ENCODE measurements at regions not wholly inside any gene's neighbourhood (a gene's known extent, or its start where the extent isn't known, plus 50 kb on each side); places are given as distances from the start of the nearest gene placed in this dataset.

DNA sequence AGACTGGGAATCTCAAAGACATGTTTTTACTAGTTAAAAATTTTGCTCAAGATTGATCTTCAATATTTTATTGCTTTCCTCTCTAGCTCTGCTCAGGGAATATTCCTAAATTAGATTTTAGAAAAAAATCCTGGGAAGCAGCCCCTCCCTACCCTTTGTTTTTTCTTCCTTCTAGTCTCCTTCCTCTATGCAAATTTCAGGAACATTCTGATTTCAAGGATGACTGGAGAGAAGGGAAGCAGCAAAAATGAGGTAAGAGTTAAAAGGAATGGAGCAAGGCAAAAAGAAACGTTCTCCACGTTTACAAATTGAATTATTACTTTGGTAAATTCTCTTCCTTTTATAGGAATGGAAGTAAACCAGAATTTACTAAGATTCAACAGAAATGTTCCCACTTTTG is 493.4 kb upstream of the TUSC1 start:
- Histone ChIP-seq H3K9ac (ENCODE audit: low read length in 2 of 2) (no peak overlapping the region), H3K4me3 (ENCODE audit: low read length in 2 of 2) (no peak overlapping the region), H3K27ac (ENCODE audit: low read length) (no peak overlapping the region), H3K27me3 (ENCODE audit: control insufficient read depth in 1 of 2, insufficient read depth in 2 of 2, low read length in 2 of 2) (no peaks in the 10 kb centered on the region), H3K4me1 (ENCODE audit: control insufficient read depth, insufficient read depth, low read length) (no peaks in the 10 kb centered on the region), H3K36me3 (ENCODE audit: control insufficient read depth in 2 of 2, insufficient read depth in 2 of 2, low read length in 2 of 2) (no peaks in the 10 kb centered on the region), H3K9me3 (ENCODE audit: control insufficient read depth in 2 of 2, low read length in 2 of 2) (no peaks in the 10 kb centered on the region)

DNA sequence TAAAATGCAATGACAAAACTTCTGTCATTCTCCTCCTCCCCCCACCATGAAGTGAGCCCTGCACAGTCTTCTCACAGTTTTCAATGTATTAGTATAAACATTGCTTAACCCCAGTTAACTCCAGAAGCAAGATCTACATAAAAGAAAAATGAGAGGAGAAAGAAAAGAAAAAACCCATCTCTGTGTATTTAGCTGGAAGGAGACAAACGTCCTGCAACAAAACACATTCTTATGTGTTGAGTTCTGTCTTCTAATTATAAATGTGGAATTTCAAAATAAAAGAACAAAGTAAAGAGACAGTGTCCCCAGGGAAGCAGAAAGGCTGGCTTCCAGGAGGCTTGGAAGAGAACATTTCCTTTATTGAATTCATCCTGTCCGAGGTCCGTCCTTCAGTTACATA is 491.9 kb upstream of the TUSC1 start:
- no peaks in the 10 kb centered on the region for H3K36me3 ChIP-seq (ENCODE audit: control insufficient read depth in 2 of 2, insufficient read depth in 2 of 2, low read length in 2 of 2)
- no peaks in the 10 kb centered on the region for H3K27me3 ChIP-seq (ENCODE audit: control insufficient read depth in 1 of 2, insufficient read depth in 2 of 2, low read length in 2 of 2)
- H3K9me3 ChIP-seq (ENCODE audit: control insufficient read depth in 2 of 2, low read length in 2 of 2) = no peaks in the 10 kb centered on the region
- H3K4me1 ChIP-seq (ENCODE audit: control insufficient read depth, insufficient read depth, low read length) = no peaks in the 10 kb centered on the region
- no peak overlapping the region for H3K9ac ChIP-seq (ENCODE audit: low read length in 2 of 2)
- no peak overlapping the region for H3K4me3 ChIP-seq (ENCODE audit: low read length in 2 of 2)
- no peak overlapping the region for H3K27ac ChIP-seq (ENCODE audit: low read length)

DNA sequence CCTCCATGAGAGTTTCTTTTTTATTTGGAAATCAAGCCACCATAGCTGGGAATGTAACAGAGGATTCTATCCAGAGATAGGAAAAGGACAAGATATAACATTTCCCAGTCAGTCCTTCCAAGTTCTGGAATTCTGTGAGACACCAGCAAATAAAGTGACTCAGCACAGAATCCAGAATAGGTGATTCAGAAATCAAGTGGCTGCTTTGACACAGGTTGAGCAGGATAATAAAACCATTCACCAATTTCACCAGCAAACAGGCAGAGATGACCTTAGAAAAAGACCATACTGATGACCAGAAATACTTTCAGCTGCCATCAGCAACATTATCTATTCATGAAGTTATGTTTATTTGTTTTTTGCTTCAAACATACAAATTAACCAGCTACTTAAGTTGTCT is 491.5 kb upstream of the TUSC1 start:
- Histone ChIP-seq H3K4me1 (ENCODE audit: control insufficient read depth, insufficient read depth, low read length) (no peaks in the 10 kb centered on the region), H3K27ac (ENCODE audit: low read length) (no peak overlapping the region), H3K36me3 (ENCODE audit: control insufficient read depth in 2 of 2, insufficient read depth in 2 of 2, low read length in 2 of 2) (no peaks in the 10 kb centered on the region), H3K27me3 (ENCODE audit: control insufficient read depth in 1 of 2, insufficient read depth in 2 of 2, low read length in 2 of 2) (no peaks in the 10 kb centered on the region), H3K9ac (ENCODE audit: low read length in 2 of 2) (no peak overlapping the region), H3K4me3 (ENCODE audit: low read length in 2 of 2) (no peak overlapping the region), H3K9me3 (ENCODE audit: control insufficient read depth in 2 of 2, low read length in 2 of 2) (no peaks in the 10 kb centered on the region)

DNA sequence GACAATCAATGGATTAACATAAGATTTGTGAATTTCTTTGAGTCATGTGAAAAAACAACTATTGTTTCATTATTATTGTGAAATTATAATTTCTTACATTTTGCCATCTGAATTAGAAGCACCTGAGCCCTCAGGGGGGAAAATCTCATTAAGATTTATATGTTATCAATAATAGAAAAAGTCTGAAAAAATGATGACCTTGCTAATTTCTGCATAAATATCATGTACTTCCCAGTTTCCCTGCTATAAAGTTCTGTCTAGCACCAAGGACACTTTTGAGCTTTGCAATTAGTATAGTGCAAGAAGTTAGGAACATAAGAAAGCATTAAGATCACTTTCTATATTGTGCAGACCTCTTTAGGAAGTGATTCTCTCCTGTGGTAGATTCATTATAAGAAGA is 488.3 kb upstream of the TUSC1 start:
- Histone ChIP-seq H3K27me3 (ENCODE audit: control insufficient read depth in 1 of 2, insufficient read depth in 2 of 2, low read length in 2 of 2) (no peaks in the 10 kb centered on the region), H3K36me3 (ENCODE audit: control insufficient read depth in 2 of 2, insufficient read depth in 2 of 2, low read length in 2 of 2) (no peaks in the 10 kb centered on the region), H3K9me3 (ENCODE audit: control insufficient read depth in 2 of 2, low read length in 2 of 2) (no peaks in the 10 kb centered on the region), H3K9ac (ENCODE audit: low read length in 2 of 2) (no peak overlapping the region), H3K4me1 (ENCODE audit: control insufficient read depth, insufficient read depth, low read length) (no peaks in the 10 kb centered on the region), H3K4me3 (ENCODE audit: low read length in 2 of 2) (no peak overlapping the region), H3K27ac (ENCODE audit: low read length) (no peak overlapping the region)

DNA sequence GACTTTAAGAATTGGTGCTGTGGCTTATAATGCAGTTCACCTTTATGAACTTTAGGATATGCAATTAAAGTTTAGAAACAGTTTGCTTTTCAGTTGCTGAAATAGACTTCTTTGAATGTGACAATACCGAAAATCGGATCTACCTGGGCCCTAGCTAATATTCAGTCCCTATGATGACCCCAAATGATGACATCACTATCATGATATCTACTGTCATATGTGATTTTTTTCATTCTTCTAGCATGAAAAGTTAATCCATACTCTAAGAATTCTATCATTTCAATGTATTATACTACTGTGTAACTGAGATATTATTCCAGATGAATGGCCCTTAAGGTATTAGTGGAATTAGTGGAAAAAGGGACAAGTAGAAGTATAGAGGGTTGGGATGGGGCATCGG is 487.2 kb upstream of the TUSC1 start:
- H3K9ac ChIP-seq (ENCODE audit: low read length in 2 of 2) = no peak overlapping the region
- no peaks in the 10 kb centered on the region for H3K4me1 ChIP-seq (ENCODE audit: control insufficient read depth, insufficient read depth, low read length)
- no peaks in the 10 kb centered on the region for H3K36me3 ChIP-seq (ENCODE audit: control insufficient read depth in 2 of 2, insufficient read depth in 2 of 2, low read length in 2 of 2)
- no peak overlapping the region for H3K27ac ChIP-seq (ENCODE audit: low read length)
- H3K27me3 ChIP-seq (ENCODE audit: control insufficient read depth in 1 of 2, insufficient read depth in 2 of 2, low read length in 2 of 2) = no peaks in the 10 kb centered on the region
- no peaks in the 10 kb centered on the region for H3K9me3 ChIP-seq (ENCODE audit: control insufficient read depth in 2 of 2, low read length in 2 of 2)
- no peak overlapping the region for H3K4me3 ChIP-seq (ENCODE audit: low read length in 2 of 2)

DNA sequence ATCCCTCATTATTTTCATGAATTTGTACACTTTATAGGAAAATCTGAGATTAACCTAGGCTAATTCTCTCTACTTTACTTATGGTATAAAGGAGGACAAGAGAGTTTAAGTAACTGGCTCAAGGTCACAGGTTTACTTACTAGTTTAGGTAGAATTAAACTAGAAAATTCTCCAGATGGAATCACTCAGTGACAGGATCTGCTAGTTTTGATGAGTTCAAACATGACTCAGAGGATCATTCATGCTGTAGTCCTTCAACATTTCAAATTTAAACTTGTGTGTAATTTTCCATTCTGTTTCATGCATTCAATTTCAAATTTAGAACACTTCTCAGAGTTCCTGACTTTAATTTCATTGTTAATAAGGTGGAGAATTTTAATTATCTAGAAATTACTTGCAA is 485.7 kb upstream of the TUSC1 start:
- H3K4me1 ChIP-seq (ENCODE audit: control insufficient read depth, insufficient read depth, low read length) = no peaks in the 10 kb centered on the region
- no peaks in the 10 kb centered on the region for H3K36me3 ChIP-seq (ENCODE audit: control insufficient read depth in 2 of 2, insufficient read depth in 2 of 2, low read length in 2 of 2)
- no peak overlapping the region for H3K9ac ChIP-seq (ENCODE audit: low read length in 2 of 2)
- no peaks in the 10 kb centered on the region for H3K9me3 ChIP-seq (ENCODE audit: control insufficient read depth in 2 of 2, low read length in 2 of 2)
- H3K27ac ChIP-seq (ENCODE audit: low read length) = no peak overlapping the region
- no peak overlapping the region for H3K4me3 ChIP-seq (ENCODE audit: low read length in 2 of 2)
- H3K27me3 ChIP-seq (ENCODE audit: control insufficient read depth in 1 of 2, insufficient read depth in 2 of 2, low read length in 2 of 2) = no peaks in the 10 kb centered on the region

DNA sequence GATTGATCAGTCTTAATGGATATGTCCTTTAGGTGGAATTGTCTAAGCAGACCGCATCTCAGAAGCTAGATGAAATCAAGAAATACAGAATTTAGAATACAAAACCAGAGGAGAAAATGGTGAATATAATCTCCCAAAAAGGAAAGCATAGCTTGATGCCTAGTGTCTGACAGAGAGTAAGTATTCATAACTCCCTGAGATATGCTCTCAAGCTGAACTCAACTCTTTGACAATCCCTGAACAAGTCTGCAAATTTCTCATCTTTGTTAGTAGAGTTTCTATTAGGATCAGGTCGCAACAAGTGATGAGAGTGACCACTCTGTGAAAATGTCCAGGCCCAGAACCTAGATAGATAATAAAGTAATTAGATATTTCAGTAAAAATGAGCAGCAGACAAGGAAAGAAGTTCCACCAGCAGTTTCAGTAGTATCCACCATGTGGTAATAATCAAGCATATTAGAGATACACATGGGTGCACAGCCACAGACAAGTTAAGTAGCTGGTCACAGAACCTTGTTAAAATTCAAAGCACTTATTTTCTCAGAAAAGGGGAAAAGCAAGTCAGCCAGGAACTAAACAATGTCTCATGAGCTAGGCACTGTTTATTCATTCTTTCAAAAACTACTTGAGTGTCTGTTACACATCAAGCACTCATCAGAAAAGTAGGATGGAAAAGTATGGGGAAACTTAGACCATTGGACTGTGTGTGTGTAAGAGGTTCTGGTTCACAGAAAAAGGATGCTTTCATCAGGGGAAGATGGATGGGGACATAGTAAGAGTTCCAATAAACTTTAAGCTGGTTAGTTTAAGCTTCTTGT is 481.5 kb upstream of the TUSC1 start:
- H3K4me3 ChIP-seq (ENCODE audit: low read length in 2 of 2) = no peak overlapping the region
- H3K27ac ChIP-seq (ENCODE audit: low read length) = no peak overlapping the region
- H3K9me3 ChIP-seq (ENCODE audit: control insufficient read depth in 2 of 2, low read length in 2 of 2) = no peaks in the 10 kb centered on the region
- no peaks in the 10 kb centered on the region for H3K27me3 ChIP-seq (ENCODE audit: control insufficient read depth in 1 of 2, insufficient read depth in 2 of 2, low read length in 2 of 2)
- H3K36me3 ChIP-seq (ENCODE audit: control insufficient read depth in 2 of 2, insufficient read depth in 2 of 2, low read length in 2 of 2) = no peaks in the 10 kb centered on the region
- H3K4me1 ChIP-seq (ENCODE audit: control insufficient read depth, insufficient read depth, low read length) = no peaks in the 10 kb centered on the region
- H3K9ac ChIP-seq (ENCODE audit: low read length in 2 of 2) = no peak overlapping the region

DNA sequence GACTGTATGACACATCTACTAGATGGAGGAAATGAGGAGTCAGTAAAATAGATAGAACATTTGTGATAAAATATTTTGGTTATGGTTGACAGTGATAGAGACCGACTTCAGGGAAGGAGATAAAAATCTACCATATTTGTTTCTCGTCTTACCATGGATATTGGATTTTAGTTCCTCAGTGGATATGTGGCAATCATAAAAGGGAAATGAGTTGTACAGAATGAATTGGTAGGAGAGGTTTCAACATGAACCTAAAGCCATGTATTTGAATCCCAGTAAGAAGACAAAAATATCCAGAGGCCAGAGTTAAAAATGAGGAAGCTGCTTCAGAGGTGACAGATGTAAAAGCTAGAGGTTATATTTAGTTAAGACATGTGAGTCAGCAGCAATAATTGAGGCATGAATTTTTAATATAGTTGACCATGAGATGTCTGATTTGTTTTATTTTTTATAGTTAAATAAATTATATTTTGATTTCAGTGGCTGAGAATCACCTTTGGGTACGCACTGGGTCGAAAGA is 480.4 kb upstream of the TUSC1 start:
- no peaks in the 10 kb centered on the region for H3K9me3 ChIP-seq (ENCODE audit: control insufficient read depth in 2 of 2, low read length in 2 of 2)
- H3K27me3 ChIP-seq (ENCODE audit: control insufficient read depth in 1 of 2, insufficient read depth in 2 of 2, low read length in 2 of 2) = no peaks in the 10 kb centered on the region
- H3K27ac ChIP-seq (ENCODE audit: low read length) = no peak overlapping the region
- H3K36me3 ChIP-seq (ENCODE audit: control insufficient read depth in 2 of 2, insufficient read depth in 2 of 2, low read length in 2 of 2) = no peaks in the 10 kb centered on the region
- H3K4me3 ChIP-seq (ENCODE audit: low read length in 2 of 2) = no peak overlapping the region
- H3K4me1 ChIP-seq (ENCODE audit: control insufficient read depth, insufficient read depth, low read length) = no peaks in the 10 kb centered on the region
- no peak overlapping the region for H3K9ac ChIP-seq (ENCODE audit: low read length in 2 of 2)

DNA sequence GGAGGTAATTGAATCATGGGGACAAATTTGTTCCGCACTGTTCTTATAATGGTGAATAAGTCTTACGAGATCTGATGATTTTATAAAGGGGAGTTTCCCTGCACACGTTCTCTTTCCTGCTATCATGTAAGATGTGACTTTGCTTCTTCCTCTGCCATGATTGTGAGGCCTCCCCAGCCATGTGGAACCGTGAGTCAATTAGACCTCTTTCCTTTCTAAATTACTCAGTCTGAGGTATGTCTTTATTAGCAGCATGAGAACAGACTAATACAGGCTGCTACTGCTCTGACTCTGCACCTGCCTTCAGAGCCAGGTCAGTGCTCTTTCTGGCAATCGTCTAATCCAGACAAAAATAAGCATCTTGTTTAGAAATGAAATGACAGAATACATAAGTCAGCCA is 479.2 kb upstream of the TUSC1 start:
- no peak overlapping the region for H3K4me3 ChIP-seq (ENCODE audit: low read length in 2 of 2)
- no peaks in the 10 kb centered on the region for H3K36me3 ChIP-seq (ENCODE audit: control insufficient read depth in 2 of 2, insufficient read depth in 2 of 2, low read length in 2 of 2)
- no peak overlapping the region for H3K9ac ChIP-seq (ENCODE audit: low read length in 2 of 2)
- H3K9me3 ChIP-seq (ENCODE audit: control insufficient read depth in 2 of 2, low read length in 2 of 2) = no peaks in the 10 kb centered on the region
- H3K27me3 ChIP-seq (ENCODE audit: control insufficient read depth in 1 of 2, insufficient read depth in 2 of 2, low read length in 2 of 2) = no peaks in the 10 kb centered on the region
- H3K4me1 ChIP-seq (ENCODE audit: control insufficient read depth, insufficient read depth, low read length) = no peaks in the 10 kb centered on the region
- H3K27ac ChIP-seq (ENCODE audit: low read length) = no peak overlapping the region

DNA sequence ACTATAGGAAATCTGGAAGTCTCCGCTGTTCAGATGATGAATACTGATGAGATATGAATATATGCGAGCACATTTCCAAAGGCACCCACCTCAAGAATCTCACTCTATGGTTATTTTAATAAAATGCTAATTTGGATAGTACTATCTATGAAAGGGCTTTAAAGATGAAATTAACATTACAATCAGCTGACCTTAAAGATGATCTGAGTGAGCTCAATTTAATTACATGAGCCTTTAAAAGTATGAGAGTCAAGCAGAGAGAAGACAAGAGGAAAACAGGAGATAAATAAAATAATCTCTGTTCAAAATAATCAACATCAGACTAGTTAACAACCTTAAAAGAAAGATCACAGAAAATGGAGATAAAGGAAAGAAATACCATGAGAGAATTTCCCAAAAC is 474.1 kb upstream of the TUSC1 start:
- H3K27me3 ChIP-seq (ENCODE audit: control insufficient read depth in 1 of 2, insufficient read depth in 2 of 2, low read length in 2 of 2) = no peaks in the 10 kb centered on the region
- H3K9ac ChIP-seq (ENCODE audit: low read length in 2 of 2) = no peak overlapping the region
- no peaks in the 10 kb centered on the region for H3K9me3 ChIP-seq (ENCODE audit: control insufficient read depth in 2 of 2, low read length in 2 of 2)
- no peak overlapping the region for H3K4me3 ChIP-seq (ENCODE audit: low read length in 2 of 2)
- no peaks in the 10 kb centered on the region for H3K36me3 ChIP-seq (ENCODE audit: control insufficient read depth in 2 of 2, insufficient read depth in 2 of 2, low read length in 2 of 2)
- no peak overlapping the region for H3K27ac ChIP-seq (ENCODE audit: low read length)
- H3K4me1 ChIP-seq (ENCODE audit: control insufficient read depth, insufficient read depth, low read length) = no peaks in the 10 kb centered on the region

DNA sequence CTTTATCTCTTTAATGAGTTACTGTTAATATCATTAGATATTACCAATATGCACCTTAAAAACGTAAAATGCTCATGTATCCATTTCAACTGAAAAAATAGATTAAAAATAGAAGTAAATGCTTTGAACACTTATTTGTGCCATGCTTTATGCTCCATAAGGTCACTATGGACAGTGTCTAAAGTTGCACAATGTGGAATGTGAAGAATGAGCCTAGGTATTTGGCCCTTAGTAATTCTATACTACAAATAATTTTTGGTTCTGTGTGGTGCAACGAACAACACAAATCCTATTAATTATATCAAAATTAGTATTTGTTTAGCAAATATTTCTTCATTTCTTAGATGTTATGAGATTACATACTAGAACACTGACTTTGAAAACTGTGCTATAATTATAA is 469.9 kb upstream of the TUSC1 start:
- H3K27ac ChIP-seq (ENCODE audit: low read length) = no peak overlapping the region
- H3K27me3 ChIP-seq (ENCODE audit: control insufficient read depth in 1 of 2, insufficient read depth in 2 of 2, low read length in 2 of 2) = no peaks in the 10 kb centered on the region
- H3K36me3 ChIP-seq (ENCODE audit: control insufficient read depth in 2 of 2, insufficient read depth in 2 of 2, low read length in 2 of 2) = no peaks in the 10 kb centered on the region
- no peak overlapping the region for H3K9ac ChIP-seq (ENCODE audit: low read length in 2 of 2)
- H3K4me3 ChIP-seq (ENCODE audit: low read length in 2 of 2) = no peak overlapping the region
- H3K9me3 ChIP-seq (ENCODE audit: control insufficient read depth in 2 of 2, low read length in 2 of 2) = no peaks in the 10 kb centered on the region
- H3K4me1 ChIP-seq (ENCODE audit: control insufficient read depth, insufficient read depth, low read length) = no peaks in the 10 kb centered on the region
